ENCODE measurements at regions not wholly inside any gene's neighbourhood (a gene's known extent, or its start where the extent isn't known, plus 50 kb on each side); places are given as distances from the start of the nearest gene placed in this dataset.

DNA sequence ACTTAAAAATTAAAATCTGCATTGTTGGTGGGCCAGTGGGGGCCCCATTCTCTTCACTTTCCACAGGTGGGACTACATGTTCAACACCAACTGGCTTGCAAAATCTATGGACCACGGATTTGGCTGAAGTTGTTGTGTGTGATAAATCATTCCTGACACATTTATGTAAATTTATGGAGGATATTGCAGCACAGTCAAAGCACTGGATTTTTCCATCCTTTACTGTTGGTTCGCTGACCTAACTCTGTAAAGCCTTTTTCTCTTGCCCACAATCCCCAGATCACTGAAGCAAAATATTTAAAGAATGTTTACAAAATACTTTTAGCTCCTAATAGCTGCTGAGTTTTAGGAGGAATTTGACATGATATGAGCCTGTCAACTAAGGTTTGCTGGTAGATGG lies 219.7 kb upstream of the PRICKLE1 start:
- ATAC-seq: peak; percentile 62
- Histone ChIP-seq H3K27ac (peak overlapping the region in 2 of 4 donors; percentile 26 to 29), H3K27me3 (no peaks in the 10 kb centered on the region), H3K4me1 (peaks cover 0 to 12% (median 0%) of the 10 kb centered on the region in 3 donors), H3K9me3 (no peaks in the 10 kb centered on the region), H3K4me3 (no peak overlapping the region), H3K36me3 (no peaks in the 10 kb centered on the region)
- 25 to 54% methylated on average over 2 of the region's 2 CpGs for WGBS, 2 donors (ENCODE audit: low coverage in 1 of 2)
- TF ChIP-seq POLR2AphosphoS5 (IDR thresholded peaks at IDR 0.05) (no peak), POLR2A (IDR thresholded peaks at IDR 0.05) (no peak), EP300 (IDR thresholded peaks at IDR 0.05) (no peak)
- TF ChIP-seq, protein P1, sequence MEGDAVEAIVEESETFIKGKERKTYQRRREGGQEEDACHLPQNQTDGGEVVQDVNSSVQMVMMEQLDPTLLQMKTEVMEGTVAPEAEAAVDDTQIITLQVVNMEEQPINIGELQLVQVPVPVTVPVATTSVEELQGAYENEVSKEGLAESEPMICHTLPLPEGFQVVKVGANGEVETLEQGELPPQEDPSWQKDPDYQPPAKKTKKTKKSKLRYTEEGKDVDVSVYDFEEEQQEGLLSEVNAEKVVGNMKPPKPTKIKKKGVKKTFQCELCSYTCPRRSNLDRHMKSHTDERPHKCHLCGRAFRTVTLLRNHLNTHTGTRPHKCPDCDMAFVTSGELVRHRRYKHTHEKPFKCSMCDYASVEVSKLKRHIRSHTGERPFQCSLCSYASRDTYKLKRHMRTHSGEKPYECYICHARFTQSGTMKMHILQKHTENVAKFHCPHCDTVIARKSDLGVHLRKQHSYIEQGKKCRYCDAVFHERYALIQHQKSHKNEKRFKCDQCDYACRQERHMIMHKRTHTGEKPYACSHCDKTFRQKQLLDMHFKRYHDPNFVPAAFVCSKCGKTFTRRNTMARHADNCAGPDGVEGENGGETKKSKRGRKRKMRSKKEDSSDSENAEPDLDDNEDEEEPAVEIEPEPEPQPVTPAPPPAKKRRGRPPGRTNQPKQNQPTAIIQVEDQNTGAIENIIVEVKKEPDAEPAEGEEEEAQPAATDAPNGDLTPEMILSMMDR (IDR thresholded peaks at IDR 0.05): no peak

DNA sequence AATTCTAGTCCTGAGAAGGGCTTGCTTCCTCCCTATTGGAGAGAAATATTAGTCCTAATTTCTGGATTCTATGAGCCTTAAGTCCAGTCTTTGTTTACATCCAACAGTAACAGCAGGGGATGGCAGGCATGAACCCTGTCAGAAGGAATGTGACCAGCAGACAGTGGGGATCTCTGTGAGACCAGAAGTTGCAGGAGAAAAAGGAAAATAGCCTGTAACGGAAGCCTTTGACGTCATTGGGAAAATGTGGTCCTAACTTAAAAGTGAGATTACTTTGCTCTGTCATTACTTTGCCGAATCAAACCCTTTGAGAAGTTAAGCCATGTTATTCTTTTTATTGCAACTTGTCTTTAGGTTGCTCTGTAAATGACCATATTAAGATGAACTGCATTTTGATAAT lies 218.2 kb upstream of the PRICKLE1 start:
- peaks cover 0 to 12% (median 0%) of the 10 kb centered on the region in 3 donors for H3K4me1 ChIP-seq
- H3K4me3 ChIP-seq: no peak overlapping the region
- H3K27ac ChIP-seq: no peak overlapping the region
- no peaks in the 10 kb centered on the region for H3K36me3 ChIP-seq
- no peaks in the 10 kb centered on the region for H3K27me3 ChIP-seq
- TF ChIP-seq POLR2A (IDR thresholded peaks at IDR 0.05) (no peak), POLR2AphosphoS5 (IDR thresholded peaks at IDR 0.05) (no peak), EP300 (IDR thresholded peaks at IDR 0.05) (no peak)
- TF ChIP-seq, protein P1 (IDR thresholded peaks at IDR 0.05): no peak
- 81% methylated on average over 3 of the region's 3 CpGs for WGBS, 2 donors (ENCODE audit: low coverage in 1 of 2)
- no peaks in the 10 kb centered on the region for H3K9me3 ChIP-seq
- ATAC-seq: no peak

DNA sequence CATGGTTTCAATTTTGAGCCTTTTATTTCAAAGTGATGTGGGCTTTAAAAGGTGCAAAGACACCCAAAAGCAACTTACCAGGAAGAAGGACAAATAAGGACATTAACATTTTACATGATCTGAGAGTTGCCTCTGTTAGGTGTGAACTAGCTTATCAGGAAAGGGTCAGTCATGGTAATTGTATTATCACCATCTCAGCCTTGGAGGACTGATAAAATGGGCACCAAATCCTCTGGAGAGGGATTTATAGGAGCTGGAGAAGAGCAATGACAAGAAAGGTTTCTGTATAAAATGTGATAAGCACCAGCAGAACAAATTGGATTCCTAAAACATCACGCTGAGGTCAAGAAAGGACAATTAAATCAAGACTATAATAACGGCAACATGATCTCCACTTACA lies 217.7 kb upstream of the PRICKLE1 start:
- no peaks in the 10 kb centered on the region for H3K36me3 ChIP-seq
- no peak overlapping the region for H3K4me3 ChIP-seq
- no peak for ATAC-seq
- H3K27ac ChIP-seq: no peak overlapping the region
- H3K9me3 ChIP-seq: no peaks in the 10 kb centered on the region
- 79 to 86% methylated on average over 2 of the region's 2 CpGs for WGBS, 2 donors (ENCODE audit: low coverage in 1 of 2)
- H3K27me3 ChIP-seq: no peaks in the 10 kb centered on the region
- peaks cover 0 to 12% (median 0%) of the 10 kb centered on the region in 3 donors for H3K4me1 ChIP-seq
- no peak for TF ChIP-seq POLR2A (IDR thresholded peaks at IDR 0.05)
- TF ChIP-seq EP300 (IDR thresholded peaks at IDR 0.05): no peak
- TF ChIP-seq POLR2AphosphoS5 (IDR thresholded peaks at IDR 0.05): no peak
- TF ChIP-seq, protein P1 (IDR thresholded peaks at IDR 0.05): no peak

DNA sequence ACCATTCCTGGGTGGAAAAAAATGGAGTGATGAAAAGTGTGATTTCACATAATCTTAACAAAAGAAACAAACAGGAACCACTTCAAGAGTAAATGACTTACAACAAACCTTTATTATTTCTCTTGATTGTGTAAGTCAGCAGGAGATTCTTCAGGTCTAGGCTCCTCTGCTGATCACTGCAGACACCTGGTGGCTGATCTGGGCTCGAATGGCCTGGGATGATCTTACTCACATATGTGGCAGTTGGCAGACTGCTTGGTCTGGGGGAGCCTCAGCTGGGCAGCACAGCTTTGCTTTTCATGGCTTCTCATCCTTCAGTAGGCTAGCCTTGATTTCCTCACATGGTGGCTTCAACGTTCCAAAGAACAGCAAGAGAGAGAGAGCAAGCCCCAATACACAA lies 215.4 kb upstream of the PRICKLE1 start:
- Histone ChIP-seq H3K9me3 (no peaks in the 10 kb centered on the region), H3K4me1 (peaks cover 0 to 11% (median 0%) of the 10 kb centered on the region in 3 donors), H3K27me3 (no peaks in the 10 kb centered on the region), H3K36me3 (no peaks in the 10 kb centered on the region), H3K4me3 (no peak overlapping the region), H3K27ac (no peak overlapping the region)
- ATAC-seq: no peak
- WGBS, 2 donors (ENCODE audit: low coverage in 1 of 2): 83 to 85% methylated on average over 1 to 2 of the region's 2 CpGs
- no peak for TF ChIP-seq POLR2AphosphoS5 (IDR thresholded peaks at IDR 0.05)
- TF ChIP-seq, protein P1 (IDR thresholded peaks at IDR 0.05): no peak

DNA sequence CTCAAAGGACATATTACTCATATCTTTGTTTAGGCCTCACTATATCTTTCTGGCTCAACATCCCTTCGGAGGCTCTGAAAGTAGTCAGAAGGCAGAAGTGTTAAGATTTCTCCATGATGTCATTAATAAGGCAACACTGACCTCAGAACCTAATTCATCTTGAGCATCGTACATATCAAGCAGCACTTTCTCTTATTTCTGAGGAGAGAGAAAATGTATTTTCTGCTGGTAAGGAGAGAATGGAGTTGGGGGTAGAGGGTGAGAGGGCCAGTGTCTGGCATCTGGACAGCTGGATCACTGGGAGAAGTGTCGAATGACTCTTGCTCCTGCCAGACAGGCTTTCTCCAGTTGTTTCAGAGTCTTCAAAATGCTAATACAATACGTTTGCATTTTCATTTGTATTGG lies 213.2 kb upstream of the PRICKLE1 start:
- Histone ChIP-seq H3K27me3 (no peaks in the 10 kb centered on the region), H3K4me3 (no peak overlapping the region), H3K27ac (no peak overlapping the region), H3K9me3 (no peaks in the 10 kb centered on the region), H3K4me1 (no peaks in the 10 kb centered on the region), H3K36me3 (no peaks in the 10 kb centered on the region)
- TF ChIP-seq EP300 (IDR thresholded peaks at IDR 0.05) (no peak), POLR2AphosphoS5 (IDR thresholded peaks at IDR 0.05) (no peak), POLR2A (IDR thresholded peaks at IDR 0.05) (no peak)
- TF ChIP-seq, protein P1 (IDR thresholded peaks at IDR 0.05): no peak
- ATAC-seq: no peak
- WGBS, 2 donors (ENCODE audit: low coverage in 1 of 2): 39 to 50% methylated on average over 3 to 4 of the region's 4 CpGs
